ENCODE measurements at regions not wholly inside any gene's neighbourhood (a gene's known extent, or its start where the extent isn't known, plus 50 kb on each side); places are given as distances from the start of the nearest gene placed in this dataset.

GRCh38 chrX:1713296-1713695 is 98.4 kb downstream of the ASMT start:
- TF ChIP-seq ZNF239 (tag by site-specific recombination; IDR thresholded peaks at IDR 0.05) (no peak), CTCF (tag by site-specific recombination; IDR thresholded peaks at IDR 0.05) (no peak), TRIM28 (IDR thresholded peaks at IDR 0.05; ENCODE audit: borderline replicate concordance, low read length) (no peak), ZBTB26 (tag by site-specific recombination; optimal IDR thresholded peaks at IDR 0.05) (no peak), ZNF768 (tag by site-specific recombination; IDR thresholded peaks at IDR 0.05) (no peak), ZNF561 (tag by site-specific recombination; IDR thresholded peaks at IDR 0.05; ENCODE audit: borderline replicate concordance) (no peak), ZNF558 (tag by site-specific recombination; IDR thresholded peaks at IDR 0.05) (no peak), ZBTB1 (tag by site-specific recombination; IDR thresholded peaks at IDR 0.05) (no peak), ZNF645 (tag by site-specific recombination; IDR thresholded peaks at IDR 0.05) (no peak), ZNF19 (tag by site-specific recombination; IDR thresholded peaks at IDR 0.05; ENCODE audit: low read depth) (no peak), ZNF366 (tag by site-specific recombination; conservative IDR thresholded peaks at IDR 0.05) (no peak)
